NB4 (cell line): ENCODE measurements at regions not wholly inside any gene's neighbourhood (a gene's known extent, or its start where the extent isn't known, plus 50 kb on each side); places are given as distances from the start of the nearest gene placed in this dataset.

Experiments
- DNase-seq: peaks from one replicate; pipeline ENCODE4 v3.0.0; 2010; ENCODE audit warnings: low read depth
- H3K4me3 ChIP-seq: one replicate; pipeline ENCODE4 v1.5.1; 2011; ENCODE audit warnings: mild to moderate bottlenecking, low read depth, low read length, moderate library complexity
- MYC ChIP-seq: IDR thresholded peaks from 2 replicates; pipeline ENCODE4 v1.6.1; 2011; ENCODE audit warnings: low read depth, low read length
- POLR2A ChIP-seq: IDR thresholded peaks from 2 replicates; pipeline ENCODE4 v1.6.1; 2011; ENCODE audit warnings: mild to moderate bottlenecking; ENCODE audit not compliant: insufficient read length; ENCODE audit errors: extremely low read depth
- TF ChIP-seq, protein P1 (sequence below): IDR thresholded peaks from one replicate; pipeline ENCODE4 v1.5.1; 2012; ENCODE audit warnings: low read depth, low read length
- TF ChIP-seq, protein P2 (sequence below): IDR thresholded peaks from 2 replicates; pipeline ENCODE4 v1.6.1; 2011; ENCODE audit warnings: low read depth, low read length

DNA sequence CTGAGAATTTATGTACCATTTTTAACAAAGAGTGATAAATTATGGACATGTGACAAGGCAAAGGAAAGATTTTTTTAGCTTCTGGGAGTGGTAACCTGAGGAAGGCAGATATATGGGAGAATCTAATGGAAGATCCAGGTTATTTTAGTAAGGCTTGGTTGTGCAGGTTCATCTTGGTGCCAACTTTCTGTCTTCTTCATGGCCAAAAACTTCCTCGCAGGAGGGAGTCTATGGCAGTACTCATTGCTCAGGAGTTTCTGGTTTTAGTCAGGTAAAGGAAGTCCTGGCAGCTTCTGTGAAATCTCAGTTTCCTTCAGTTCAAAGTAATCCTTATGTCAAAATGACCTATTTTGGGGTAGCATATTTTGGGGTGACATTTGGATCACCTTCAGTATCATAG lies 248.3 kb upstream of the KCNN2 start:
- DNase-seq: no peak
- TF ChIP-seq POLR2A (no peak), MYC (no peak)
- TF ChIP-seq, protein P1, sequence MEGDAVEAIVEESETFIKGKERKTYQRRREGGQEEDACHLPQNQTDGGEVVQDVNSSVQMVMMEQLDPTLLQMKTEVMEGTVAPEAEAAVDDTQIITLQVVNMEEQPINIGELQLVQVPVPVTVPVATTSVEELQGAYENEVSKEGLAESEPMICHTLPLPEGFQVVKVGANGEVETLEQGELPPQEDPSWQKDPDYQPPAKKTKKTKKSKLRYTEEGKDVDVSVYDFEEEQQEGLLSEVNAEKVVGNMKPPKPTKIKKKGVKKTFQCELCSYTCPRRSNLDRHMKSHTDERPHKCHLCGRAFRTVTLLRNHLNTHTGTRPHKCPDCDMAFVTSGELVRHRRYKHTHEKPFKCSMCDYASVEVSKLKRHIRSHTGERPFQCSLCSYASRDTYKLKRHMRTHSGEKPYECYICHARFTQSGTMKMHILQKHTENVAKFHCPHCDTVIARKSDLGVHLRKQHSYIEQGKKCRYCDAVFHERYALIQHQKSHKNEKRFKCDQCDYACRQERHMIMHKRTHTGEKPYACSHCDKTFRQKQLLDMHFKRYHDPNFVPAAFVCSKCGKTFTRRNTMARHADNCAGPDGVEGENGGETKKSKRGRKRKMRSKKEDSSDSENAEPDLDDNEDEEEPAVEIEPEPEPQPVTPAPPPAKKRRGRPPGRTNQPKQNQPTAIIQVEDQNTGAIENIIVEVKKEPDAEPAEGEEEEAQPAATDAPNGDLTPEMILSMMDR: no peak
- TF ChIP-seq, protein P2, sequence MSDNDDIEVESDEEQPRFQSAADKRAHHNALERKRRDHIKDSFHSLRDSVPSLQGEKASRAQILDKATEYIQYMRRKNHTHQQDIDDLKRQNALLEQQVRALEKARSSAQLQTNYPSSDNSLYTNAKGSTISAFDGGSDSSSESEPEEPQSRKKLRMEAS: no peak
- no peak overlapping the region for H3K4me3 ChIP-seq

DNA sequence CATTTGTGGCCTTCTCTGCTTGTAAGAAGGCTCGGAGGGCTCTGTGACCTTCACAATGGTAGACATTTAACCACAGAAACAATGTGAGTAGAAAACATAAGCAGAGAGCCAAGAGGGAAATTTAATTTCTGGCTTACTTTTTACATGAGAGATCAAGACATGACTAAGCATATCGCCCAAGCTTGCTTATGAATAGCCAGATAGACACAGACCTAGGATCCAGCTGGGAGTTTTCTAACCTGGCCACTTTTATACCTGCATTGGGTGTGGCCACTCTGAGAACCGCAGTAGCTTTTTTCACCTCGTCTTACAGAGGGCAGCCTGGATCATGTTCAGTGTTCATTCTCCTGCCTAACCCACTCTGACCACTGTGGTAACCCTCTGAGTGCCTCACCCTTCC lies 244.9 kb upstream of the KCNN2 start:
- no peak overlapping the region for H3K4me3 ChIP-seq
- DNase-seq: no peak
- TF ChIP-seq, protein P2: no peak

DNA sequence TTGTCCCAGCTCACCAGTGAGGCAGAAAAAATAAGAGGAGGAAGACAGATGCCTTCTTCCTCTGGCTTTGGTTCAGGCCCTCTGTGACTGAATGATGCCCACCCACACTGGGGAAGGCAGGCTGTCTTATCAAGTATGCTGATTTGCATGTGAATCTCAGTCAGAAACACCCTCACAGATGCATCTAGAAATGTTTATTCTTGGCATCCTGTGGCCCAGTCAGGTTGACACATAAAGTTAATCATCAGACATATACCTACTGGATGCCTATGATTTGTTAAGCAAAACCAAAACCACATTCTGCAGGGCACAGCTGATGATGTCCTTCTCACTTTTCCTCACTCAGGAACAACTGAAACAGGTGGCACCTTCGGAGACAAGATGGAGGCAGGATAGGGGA lies 243.4 kb upstream of the KCNN2 start:
- no peak for DNase-seq
- no peak for TF ChIP-seq POLR2A
- TF ChIP-seq, protein P2: no peak
- TF ChIP-seq, protein P1: no peak
- no peak for TF ChIP-seq MYC
- no peak overlapping the region for H3K4me3 ChIP-seq

DNA sequence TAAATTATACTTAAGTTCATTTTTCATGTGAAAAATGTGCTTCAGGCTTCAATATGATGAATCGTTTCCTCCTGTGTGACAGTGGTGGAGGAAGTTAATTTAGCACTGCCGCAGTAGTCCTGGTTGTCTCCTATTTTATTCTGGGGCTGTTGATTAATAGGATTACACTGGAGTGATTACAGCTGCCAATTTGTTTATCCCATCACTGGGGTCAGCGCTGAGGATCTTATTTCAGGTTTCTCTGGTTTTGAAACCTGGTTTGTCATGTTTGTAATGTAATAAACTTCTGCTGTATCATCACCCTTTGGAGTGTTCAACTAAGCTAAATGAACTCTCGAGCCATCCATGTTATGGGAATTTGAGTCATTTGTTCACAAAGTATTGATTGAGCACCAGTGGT lies 241.7 kb upstream of the KCNN2 start:
- H3K4me3 ChIP-seq: no peak overlapping the region
- DNase-seq: no peak
- TF ChIP-seq, protein P2: no peak
- TF ChIP-seq POLR2A: no peak
- TF ChIP-seq, protein P1: no peak
- TF ChIP-seq MYC: no peak

DNA sequence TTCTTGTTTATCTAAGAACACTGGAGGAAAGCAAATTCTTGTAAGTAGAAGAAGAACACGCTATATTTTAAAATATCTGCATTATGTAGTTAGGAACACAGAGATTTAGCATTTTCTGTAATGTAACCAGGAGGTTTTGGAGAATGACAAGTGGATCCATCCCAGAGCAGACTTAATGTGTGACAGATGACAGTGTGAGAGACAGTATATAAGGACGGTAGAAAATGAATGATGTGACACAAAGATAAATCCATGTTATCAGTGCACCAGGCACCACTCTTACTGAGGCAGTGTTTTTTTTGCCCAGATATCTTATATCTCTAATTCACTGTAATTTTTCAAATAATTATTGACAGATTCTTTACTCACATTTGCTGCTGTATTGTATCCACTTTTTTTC lies 239.0 kb upstream of the KCNN2 start:
- TF ChIP-seq, protein P2: no peak
- TF ChIP-seq MYC (no peak), POLR2A (no peak)
- TF ChIP-seq, protein P1: no peak
- H3K4me3 ChIP-seq: no peak overlapping the region
- DNase-seq: no peak

DNA sequence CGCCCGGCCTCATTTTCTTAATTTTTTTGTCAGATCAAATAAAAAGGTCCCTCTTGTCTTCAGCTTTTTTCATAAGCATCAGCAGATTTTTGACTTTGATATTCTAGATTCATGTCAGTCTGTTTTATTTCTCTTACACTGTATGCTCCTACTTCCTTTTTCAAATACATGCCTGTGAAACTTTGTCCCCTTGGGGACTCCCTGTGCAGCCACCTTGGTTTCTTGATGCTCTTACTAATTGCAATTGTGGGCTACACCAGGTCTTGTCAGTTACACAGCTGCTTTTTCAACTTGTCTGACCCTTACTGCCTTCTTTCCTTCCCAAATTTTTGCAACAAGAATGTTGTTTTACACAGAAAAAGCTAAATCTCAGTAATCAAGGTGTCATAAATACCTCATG lies 238.2 kb upstream of the KCNN2 start:
- no peak for DNase-seq
- no peak overlapping the region for H3K4me3 ChIP-seq
- TF ChIP-seq POLR2A: no peak
- TF ChIP-seq, protein P2: no peak
- TF ChIP-seq, protein P1: no peak
- TF ChIP-seq MYC: no peak
